GM23338 (cell line): ENCODE measurements at regions not wholly inside any gene's neighbourhood (a gene's known extent, or its start where the extent isn't known, plus 50 kb on each side); places are given as distances from the start of the nearest gene placed in this dataset.
A peak's percentile ranks its signal among the peaks of the same experiment; 100 is the strongest.

Source experiments
- ATAC-seq: fragments of 200-7000 bp; cut with Tn5 transposase; 3 replicates; pipeline ENCODE4 v1.9.1; 2020
- DNase-seq: peaks from one replicate; pipeline ENCODE4 v3.0.0-alpha.2; 2015; ENCODE audit warnings: low spot score
- H2AFZ ChIP-seq: fragments of 200-600 bp; sonication (generic); 2 replicates; pipeline ENCODE4 v1.8.0; 2016; ENCODE audit warnings: antibody characterized with exemption, mild to moderate bottlenecking, moderate library complexity
- H3F3A ChIP-seq: fragments of 200-600 bp; sonication (generic); replicated peaks from 2 replicates; pipeline ENCODE4 v1.8.0; 2017; ENCODE audit warnings: antibody characterized with exemption, mixed run types, low read depth
- H3K27ac ChIP-seq: fragments of 200-600 bp; sonication (generic); 2 replicates; pipeline ENCODE4 v1.6.1; 2016; ENCODE audit warnings: low read depth
- H3K27me3 ChIP-seq: fragments of 200-600 bp; sonication (generic); 2 replicates; pipeline ENCODE4 v1.8.0; 2016; ENCODE audit warnings: mild to moderate bottlenecking, mixed run types, moderate library complexity; ENCODE audit not compliant: insufficient read depth
- H3K36me3 ChIP-seq: fragments of 200-600 bp; sonication (generic); 2 replicates; pipeline ENCODE4 v1.8.0; 2016; ENCODE audit warnings: mild to moderate bottlenecking; ENCODE audit not compliant: insufficient read depth
- H3K4me1 ChIP-seq: fragments of 200-600 bp; sonication (generic); 2 replicates; pipeline ENCODE4 v1.8.0; 2016; ENCODE audit warnings: mild to moderate bottlenecking, moderate library complexity; ENCODE audit not compliant: insufficient read depth
- H3K4me2 ChIP-seq: fragments of 200-600 bp; sonication (generic); 2 replicates; pipeline ENCODE4 v1.7.1; 2017; ENCODE audit warnings: mixed run types
- H3K4me3 ChIP-seq: fragments of 200-600 bp; sonication (generic); 2 replicates; pipeline ENCODE4 v1.6.1; 2016; ENCODE audit warnings: mixed run types
- H3K79me2 ChIP-seq: fragments of 200-600 bp; sonication (generic); replicated peaks from 2 replicates; pipeline ENCODE4 v1.8.0; 2017; ENCODE audit warnings: mild to moderate bottlenecking; ENCODE audit not compliant: insufficient read depth
- H3K9me2 ChIP-seq: fragments of 200-600 bp; sonication (generic); 2 replicates; pipeline ENCODE4 v1.8.0; 2017; ENCODE audit not compliant: insufficient read depth
- H4K20me1 ChIP-seq: fragments of 200-600 bp; sonication (generic); replicated peaks from 2 replicates; pipeline ENCODE4 v1.8.0; 2017; ENCODE audit warnings: mild to moderate bottlenecking; ENCODE audit not compliant: insufficient read depth
- H3K27ac Mint-ChIP-seq: 2 replicates; pipeline ENCODE4 v1.8.0; 2020; ENCODE audit warnings: inconsistent platforms, mild to moderate bottlenecking, moderate library complexity, mixed read lengths
- H3K27me3 Mint-ChIP-seq: 3 replicates; pipeline ENCODE4 v1.8.0; 2022; ENCODE audit warnings: low read depth, mild to moderate bottlenecking, moderate library complexity, mixed read lengths, inconsistent platforms; ENCODE audit not compliant: insufficient read depth, poor library complexity
- H3K36me3 Mint-ChIP-seq: 3 replicates; pipeline ENCODE4 v1.8.0; 2021; ENCODE audit warnings: low read depth, mild to moderate bottlenecking, inconsistent platforms, moderate library complexity, mixed read lengths
- H3K4me1 Mint-ChIP-seq: 3 replicates; pipeline ENCODE4 v1.8.0; 2020; ENCODE audit warnings: mild to moderate bottlenecking, inconsistent platforms, mixed read lengths
- H3K4me3 Mint-ChIP-seq: 3 replicates; pipeline ENCODE4 v1.8.0; 2021; ENCODE audit warnings: moderate library complexity, mild to moderate bottlenecking, inconsistent platforms, mixed read lengths
- H3K9me3 Mint-ChIP-seq: 3 replicates; pipeline ENCODE4 v1.8.0; 2020; ENCODE audit warnings: moderate library complexity, mild to moderate bottlenecking, inconsistent platforms, mixed read lengths
- CREB1 ChIP-seq: fragments of 250-450 bp; sonication (Bioruptor Pico); IDR thresholded peaks from 2 replicates; pipeline ENCODE4 v1.5.0; 2020; ENCODE audit warnings: low read depth, mild to moderate bottlenecking, moderate library complexity
- CTCF ChIP-seq, 2 experiments: fragments of 200-600 bp in 1 of 2; sonication (generic) in 1 of 2; conservative IDR thresholded peaks; 2 replicates each; pipeline versions ENCODE4 v1.5.1 to v1.6.1; 2016 to 2017; ENCODE audit warnings: antibody characterized with exemption in 2 of 2, low read depth in 2 of 2, mild to moderate bottlenecking in 2 of 2, moderate library complexity in 1 of 2
- EZH2 ChIP-seq: fragments of 200-600 bp; sonication (generic); IDR thresholded peaks from one replicate; pipeline ENCODE4 v1.8.0; 2017; ENCODE audit warnings: antibody characterized with exemption, mild to moderate bottlenecking, low read depth; ENCODE audit not compliant: unreplicated experiment
- EZH2phosphoT487 ChIP-seq: fragments of 200-600 bp; sonication (generic); IDR thresholded peaks from one replicate; pipeline ENCODE4 v1.8.1; 2018; ENCODE audit warnings: antibody characterized with exemption; ENCODE audit not compliant: unreplicated experiment
- JUNB ChIP-seq: IDR thresholded peaks from one replicate; pipeline ENCODE4 v1.6.1; 2016; ENCODE audit warnings: antibody characterized with exemption; ENCODE audit not compliant: unreplicated experiment
- NANOG ChIP-seq: IDR thresholded peaks from 2 replicates; pipeline ENCODE4 v1.6.1; 2016; ENCODE audit warnings: antibody characterized with exemption, borderline replicate concordance
- POLR2AphosphoS5 ChIP-seq: IDR thresholded peaks from 2 replicates; pipeline ENCODE4 v1.6.1; 2016; ENCODE audit warnings: antibody characterized with exemption, low read depth
- REST ChIP-seq: IDR thresholded peaks from one replicate; pipeline ENCODE4 v1.6.1; 2018; ENCODE audit warnings: antibody characterized with exemption; ENCODE audit not compliant: unreplicated experiment
- STAT1 ChIP-seq: IDR thresholded peaks from one replicate; pipeline ENCODE4 v1.6.1; 2016; ENCODE audit warnings: antibody characterized with exemption; ENCODE audit not compliant: unreplicated experiment
- ZNF114 ChIP-seq: fragments of 250-450 bp; sonication (Bioruptor Pico); IDR thresholded peaks from 2 replicates; pipeline ENCODE4 v1.5.0; 2020; ENCODE audit warnings: mild to moderate bottlenecking, moderate library complexity
- ZNF331 ChIP-seq: fragments of 250-450 bp; sonication (Bioruptor Pico); IDR thresholded peaks from 2 replicates; pipeline ENCODE4 v1.5.0; 2020; ENCODE audit warnings: low read depth, mild to moderate bottlenecking, moderate library complexity
- TF ChIP-seq, protein P1 (sequence below): IDR thresholded peaks from 2 replicates; pipeline ENCODE4 v1.6.1; 2016; ENCODE audit warnings: antibody characterized with exemption

DNA sequence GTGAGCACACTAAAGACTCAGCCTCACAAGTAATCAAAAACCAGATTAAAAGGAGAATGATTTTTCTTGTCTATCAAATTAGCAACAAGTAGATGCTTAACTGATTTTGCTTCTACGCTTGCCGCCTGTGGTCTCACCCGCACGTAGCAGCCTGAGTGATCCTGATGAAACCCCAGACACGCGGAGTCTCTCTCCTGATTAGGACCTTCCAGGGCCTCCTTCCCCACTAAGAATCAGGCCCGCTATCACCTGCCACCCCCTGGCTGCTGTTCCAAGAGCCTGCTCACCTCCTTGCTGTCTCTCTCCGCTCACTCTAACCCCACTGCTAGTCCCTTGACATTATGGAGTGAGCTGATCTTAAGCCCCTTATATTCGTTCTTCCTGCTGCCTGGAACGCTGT, 325.9 kb upstream of the NRP1 start:
- no peak for TF ChIP-seq JUNB
- TF ChIP-seq CTCF (conservative IDR thresholded peaks at IDR 0.05; ENCODE audit: low read depth in 2 of 2): peak in 1 of 2 experiments; percentile 38; a peak in 2 of 4 replicates
- TF ChIP-seq ZNF331 (CRISPR knock-in tag): no peak
- TF ChIP-seq, protein P1, sequence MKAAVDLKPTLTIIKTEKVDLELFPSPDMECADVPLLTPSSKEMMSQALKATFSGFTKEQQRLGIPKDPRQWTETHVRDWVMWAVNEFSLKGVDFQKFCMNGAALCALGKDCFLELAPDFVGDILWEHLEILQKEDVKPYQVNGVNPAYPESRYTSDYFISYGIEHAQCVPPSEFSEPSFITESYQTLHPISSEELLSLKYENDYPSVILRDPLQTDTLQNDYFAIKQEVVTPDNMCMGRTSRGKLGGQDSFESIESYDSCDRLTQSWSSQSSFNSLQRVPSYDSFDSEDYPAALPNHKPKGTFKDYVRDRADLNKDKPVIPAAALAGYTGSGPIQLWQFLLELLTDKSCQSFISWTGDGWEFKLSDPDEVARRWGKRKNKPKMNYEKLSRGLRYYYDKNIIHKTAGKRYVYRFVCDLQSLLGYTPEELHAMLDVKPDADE: no peak
- TF ChIP-seq EZH2: no peak
- TF ChIP-seq POLR2AphosphoS5: no peak
- TF ChIP-seq CREB1 (CRISPR knock-in tag): no peak
- H3K36me3 Mint-ChIP-seq: peaks cover 5% of the 10 kb centered on the region; the same call in 1 of the 3 replicates
- no peaks in the 10 kb centered on the region for H3K27me3 ChIP-seq
- H3K4me1 Mint-ChIP-seq: peaks cover 29% of the 10 kb centered on the region
- peak overlapping the region; percentile 92 for H2AFZ ChIP-seq
- no peaks in the 10 kb centered on the region; the same call in 1 of the 2 replicates for H3K36me3 ChIP-seq
- peak; percentile 75 for ATAC-seq
- H3K4me3 ChIP-seq: no peak overlapping the region
- H3K4me1 ChIP-seq: peaks cover 23% of the 10 kb centered on the region
- peaks cover 7% of the 10 kb centered on the region for H3K9me3 Mint-ChIP-seq
- 0 out of 2 replicates have a peak overlapping the region, but pooled peaks have one; percentile 35 for H3K4me2 ChIP-seq
- H3K27ac ChIP-seq: no peak overlapping the region
- no peaks in the 10 kb centered on the region for H3K79me2 ChIP-seq
- no peaks in the 10 kb centered on the region for H3F3A ChIP-seq
- H3K27ac Mint-ChIP-seq: no peak overlapping the region
- peaks cover 5% of the 10 kb centered on the region for H3K27me3 Mint-ChIP-seq
- H3K4me3 Mint-ChIP-seq: no peak overlapping the region
- peak; percentile 40 for DNase-seq
- H4K20me1 ChIP-seq: no peaks in the 10 kb centered on the region
- H3K9me2 ChIP-seq: peaks cover 10% of the 10 kb centered on the region; the same call in 1 of the 2 replicates

DNA sequence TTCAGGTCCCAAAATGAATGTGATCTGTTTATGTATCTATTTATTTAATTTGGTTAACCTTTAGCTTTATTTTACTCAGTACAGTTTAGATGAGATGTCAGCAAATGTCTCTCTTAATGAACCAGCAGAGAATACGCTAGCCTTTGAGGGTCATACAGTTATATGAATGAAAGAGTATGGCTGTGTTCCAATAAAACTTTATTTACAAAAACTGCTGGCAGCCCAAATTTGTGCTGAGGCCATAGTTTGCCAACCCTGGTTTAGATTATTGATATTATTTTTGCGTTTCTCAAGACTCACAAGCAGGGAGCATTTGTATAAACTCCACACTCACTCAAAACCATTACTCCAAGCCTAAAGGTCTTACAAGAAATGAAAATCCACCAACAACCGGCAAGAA, 323.4 kb upstream of the NRP1 start:
- Mint-ChIP-seq H3K4me1 (peaks cover 29% of the 10 kb centered on the region), H3K4me3 (no peak overlapping the region), H3K36me3 (peaks cover 6% of the 10 kb centered on the region; the same call in 2 of the 3 replicates), H3K9me3 (peaks cover 6% of the 10 kb centered on the region), H3K27ac (no peak overlapping the region), H3K27me3 (peaks cover 5% of the 10 kb centered on the region)
- H3K4me2 ChIP-seq: no peak overlapping the region
- no peaks in the 10 kb centered on the region for H3K36me3 ChIP-seq
- no peak overlapping the region for H3K27ac ChIP-seq
- no peak overlapping the region for H3K4me3 ChIP-seq
- peaks cover 23% of the 10 kb centered on the region for H3K4me1 ChIP-seq
- H3K9me2 ChIP-seq: peaks cover 10% of the 10 kb centered on the region; the same call in 1 of the 2 replicates
- no peaks in the 10 kb centered on the region for H4K20me1 ChIP-seq
- DNase-seq: no peak
- H2AFZ ChIP-seq: no peak overlapping the region
- no peaks in the 10 kb centered on the region for H3K27me3 ChIP-seq
- no peaks in the 10 kb centered on the region for H3K79me2 ChIP-seq
- no peaks in the 10 kb centered on the region for H3F3A ChIP-seq
- ATAC-seq: no peak
- TF ChIP-seq EZH2phosphoT487 (no peak), ZNF331 (CRISPR knock-in tag) (no peak), ZNF114 (CRISPR knock-in tag) (no peak), STAT1 (no peak), POLR2AphosphoS5 (no peak), CTCF (conservative IDR thresholded peaks at IDR 0.05; ENCODE audit: low read depth in 2 of 2) (no peak), EZH2 (no peak), CREB1 (CRISPR knock-in tag) (no peak), JUNB (no peak), REST (no peak), NANOG (no peak)
- TF ChIP-seq, protein P1: no peak
